ENCODE measurements at regions not wholly inside any gene's neighbourhood (a gene's known extent, or its start where the extent isn't known, plus 50 kb on each side); places are given as distances from the start of the nearest gene placed in this dataset.

DNA sequence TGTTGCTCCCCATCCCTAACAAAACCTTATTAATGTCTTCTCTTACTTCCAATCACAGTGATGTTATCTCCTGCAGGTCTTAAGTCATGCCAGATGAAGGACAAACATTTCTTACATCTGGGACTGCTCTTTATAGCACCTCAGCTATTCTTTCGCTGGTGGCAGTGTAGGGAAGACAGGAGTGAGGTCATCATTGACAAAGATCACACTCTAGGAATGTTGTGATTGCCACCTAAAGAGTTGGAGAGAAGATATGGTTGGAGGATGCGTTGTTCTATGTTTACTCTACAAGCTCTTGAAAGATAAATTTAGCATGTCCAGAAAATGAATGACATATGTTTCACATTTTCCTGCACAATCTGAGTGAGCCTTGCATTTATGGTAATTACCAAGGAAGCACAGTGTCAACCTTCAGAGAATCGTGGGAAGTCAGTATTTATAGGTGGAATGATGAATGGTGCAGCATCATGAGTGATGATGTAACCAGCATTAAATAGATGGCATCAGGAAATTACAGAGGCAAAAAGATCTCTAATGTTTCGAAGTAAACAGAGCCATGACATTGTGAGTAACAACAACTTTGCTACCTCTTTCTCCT, 188.1 kb upstream of the STEAP1 start:
- TF ChIP-seq JUN (CRISPR knock-in tag; IDR thresholded peaks at IDR 0.05) (no peak), GABPB1 (CRISPR knock-in tag; IDR thresholded peaks at IDR 0.05) (no peak), FOXJ3 (CRISPR knock-in tag; IDR thresholded peaks at IDR 0.05; ENCODE audit: borderline replicate concordance) (no peak), NFATC4 (CRISPR knock-in tag; IDR thresholded peaks at IDR 0.05) (no peak), JAZF1 (CRISPR knock-in tag; IDR thresholded peaks at IDR 0.05) (no peak), ZNF138 (CRISPR knock-in tag; conservative IDR thresholded peaks at IDR 0.05) (no peak), TP53 (CRISPR knock-in tag; IDR thresholded peaks at IDR 0.05) (no peak)
- TF ChIP-seq, protein P1, sequence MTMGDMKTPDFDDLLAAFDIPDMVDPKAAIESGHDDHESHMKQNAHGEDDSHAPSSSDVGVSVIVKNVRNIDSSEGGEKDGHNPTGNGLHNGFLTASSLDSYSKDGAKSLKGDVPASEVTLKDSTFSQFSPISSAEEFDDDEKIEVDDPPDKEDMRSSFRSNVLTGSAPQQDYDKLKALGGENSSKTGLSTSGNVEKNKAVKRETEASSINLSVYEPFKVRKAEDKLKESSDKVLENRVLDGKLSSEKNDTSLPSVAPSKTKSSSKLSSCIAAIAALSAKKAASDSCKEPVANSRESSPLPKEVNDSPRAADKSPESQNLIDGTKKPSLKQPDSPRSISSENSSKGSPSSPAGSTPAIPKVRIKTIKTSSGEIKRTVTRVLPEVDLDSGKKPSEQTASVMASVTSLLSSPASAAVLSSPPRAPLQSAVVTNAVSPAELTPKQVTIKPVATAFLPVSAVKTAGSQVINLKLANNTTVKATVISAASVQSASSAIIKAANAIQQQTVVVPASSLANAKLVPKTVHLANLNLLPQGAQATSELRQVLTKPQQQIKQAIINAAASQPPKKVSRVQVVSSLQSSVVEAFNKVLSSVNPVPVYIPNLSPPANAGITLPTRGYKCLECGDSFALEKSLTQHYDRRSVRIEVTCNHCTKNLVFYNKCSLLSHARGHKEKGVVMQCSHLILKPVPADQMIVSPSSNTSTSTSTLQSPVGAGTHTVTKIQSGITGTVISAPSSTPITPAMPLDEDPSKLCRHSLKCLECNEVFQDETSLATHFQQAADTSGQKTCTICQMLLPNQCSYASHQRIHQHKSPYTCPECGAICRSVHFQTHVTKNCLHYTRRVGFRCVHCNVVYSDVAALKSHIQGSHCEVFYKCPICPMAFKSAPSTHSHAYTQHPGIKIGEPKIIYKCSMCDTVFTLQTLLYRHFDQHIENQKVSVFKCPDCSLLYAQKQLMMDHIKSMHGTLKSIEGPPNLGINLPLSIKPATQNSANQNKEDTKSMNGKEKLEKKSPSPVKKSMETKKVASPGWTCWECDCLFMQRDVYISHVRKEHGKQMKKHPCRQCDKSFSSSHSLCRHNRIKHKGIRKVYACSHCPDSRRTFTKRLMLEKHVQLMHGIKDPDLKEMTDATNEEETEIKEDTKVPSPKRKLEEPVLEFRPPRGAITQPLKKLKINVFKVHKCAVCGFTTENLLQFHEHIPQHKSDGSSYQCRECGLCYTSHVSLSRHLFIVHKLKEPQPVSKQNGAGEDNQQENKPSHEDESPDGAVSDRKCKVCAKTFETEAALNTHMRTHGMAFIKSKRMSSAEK (CRISPR knock-in tag; IDR thresholded peaks at IDR 0.05; ENCODE audit: borderline replicate concordance): no peak
- TF ChIP-seq, protein P2, sequence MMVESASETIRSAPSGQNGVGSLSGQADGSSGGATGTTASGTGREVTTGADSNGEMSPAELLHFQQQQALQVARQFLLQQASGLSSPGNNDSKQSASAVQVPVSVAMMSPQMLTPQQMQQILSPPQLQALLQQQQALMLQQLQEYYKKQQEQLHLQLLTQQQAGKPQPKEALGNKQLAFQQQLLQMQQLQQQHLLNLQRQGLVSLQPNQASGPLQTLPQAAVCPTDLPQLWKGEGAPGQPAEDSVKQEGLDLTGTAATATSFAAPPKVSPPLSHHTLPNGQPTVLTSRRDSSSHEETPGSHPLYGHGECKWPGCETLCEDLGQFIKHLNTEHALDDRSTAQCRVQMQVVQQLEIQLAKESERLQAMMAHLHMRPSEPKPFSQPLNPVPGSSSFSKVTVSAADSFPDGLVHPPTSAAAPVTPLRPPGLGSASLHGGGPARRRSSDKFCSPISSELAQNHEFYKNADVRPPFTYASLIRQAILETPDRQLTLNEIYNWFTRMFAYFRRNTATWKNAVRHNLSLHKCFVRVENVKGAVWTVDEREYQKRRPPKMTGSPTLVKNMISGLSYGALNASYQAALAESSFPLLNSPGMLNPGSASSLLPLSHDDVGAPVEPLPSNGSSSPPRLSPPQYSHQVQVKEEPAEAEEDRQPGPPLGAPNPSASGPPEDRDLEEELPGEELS (CRISPR knock-in tag; IDR thresholded peaks at IDR 0.05): no peak
- TF ChIP-seq, protein P3, sequence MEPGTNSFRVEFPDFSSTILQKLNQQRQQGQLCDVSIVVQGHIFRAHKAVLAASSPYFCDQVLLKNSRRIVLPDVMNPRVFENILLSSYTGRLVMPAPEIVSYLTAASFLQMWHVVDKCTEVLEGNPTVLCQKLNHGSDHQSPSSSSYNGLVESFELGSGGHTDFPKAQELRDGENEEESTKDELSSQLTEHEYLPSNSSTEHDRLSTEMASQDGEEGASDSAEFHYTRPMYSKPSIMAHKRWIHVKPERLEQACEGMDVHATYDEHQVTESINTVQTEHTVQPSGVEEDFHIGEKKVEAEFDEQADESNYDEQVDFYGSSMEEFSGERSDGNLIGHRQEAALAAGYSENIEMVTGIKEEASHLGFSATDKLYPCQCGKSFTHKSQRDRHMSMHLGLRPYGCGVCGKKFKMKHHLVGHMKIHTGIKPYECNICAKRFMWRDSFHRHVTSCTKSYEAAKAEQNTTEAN (CRISPR knock-in tag; IDR thresholded peaks at IDR 0.05): no peak
- TF ChIP-seq, protein P4, sequence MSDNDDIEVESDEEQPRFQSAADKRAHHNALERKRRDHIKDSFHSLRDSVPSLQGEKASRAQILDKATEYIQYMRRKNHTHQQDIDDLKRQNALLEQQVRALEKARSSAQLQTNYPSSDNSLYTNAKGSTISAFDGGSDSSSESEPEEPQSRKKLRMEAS (CRISPR knock-in tag; IDR thresholded peaks at IDR 0.05): no peak
- CTCF ChIA-PET: no interaction called here
- Mint-ChIP-seq H3K36me3 (no peaks in the 10 kb centered on the region), H3K9me3 (peaks cover 30% of the 10 kb centered on the region), H3K4me3 (no peak overlapping the region), H3K4me1 (no peaks in the 10 kb centered on the region), H3K27ac (no peak overlapping the region), H3K27me3 (ENCODE audit: low read depth) (peaks cover 2% of the 10 kb centered on the region; the same call in 1 of the 2 replicates)
- POLR2A ChIA-PET: no interaction called here
- DNase-seq (ENCODE audit: low spot score) (no peak), ATAC-seq (no peak)

DNA sequence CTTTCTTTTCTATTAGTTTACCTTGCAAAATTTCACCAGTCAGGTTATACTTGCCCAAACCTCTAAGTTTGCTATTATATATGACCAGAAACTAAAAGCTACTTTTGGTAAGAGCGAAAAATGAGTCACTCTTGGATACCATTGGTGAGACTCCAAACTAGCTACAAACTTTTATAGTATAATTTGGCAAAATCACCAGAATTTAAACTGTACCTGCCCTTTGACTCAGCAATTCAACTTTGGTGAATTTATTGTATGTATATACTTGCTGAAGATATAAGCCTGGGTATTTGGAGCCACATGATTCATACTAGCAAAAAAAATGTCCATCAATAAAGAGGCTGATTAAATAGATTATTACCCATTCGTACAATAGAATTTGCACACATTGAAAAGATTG, 178.7 kb upstream of the STEAP1 start:
- CTCF ChIA-PET: no interaction called here
- POLR2A ChIA-PET: no interaction called here
- Mint-ChIP-seq H3K9me3 (peaks cover 24% of the 10 kb centered on the region), H3K4me1 (no peaks in the 10 kb centered on the region), H3K27ac (no peak overlapping the region), H3K4me3 (no peak overlapping the region), H3K36me3 (peaks cover 9% of the 10 kb centered on the region), H3K27me3 (ENCODE audit: low read depth) (peaks cover under 1% of the 10 kb centered on the region)
- DNase-seq (ENCODE audit: low spot score) (no peak), ATAC-seq (no peak)
- TF ChIP-seq ETV6 (CRISPR knock-in tag; IDR thresholded peaks at IDR 0.05): no peak
- TF ChIP-seq FOXK1 (CRISPR knock-in tag; IDR thresholded peaks at IDR 0.05): no peak

DNA sequence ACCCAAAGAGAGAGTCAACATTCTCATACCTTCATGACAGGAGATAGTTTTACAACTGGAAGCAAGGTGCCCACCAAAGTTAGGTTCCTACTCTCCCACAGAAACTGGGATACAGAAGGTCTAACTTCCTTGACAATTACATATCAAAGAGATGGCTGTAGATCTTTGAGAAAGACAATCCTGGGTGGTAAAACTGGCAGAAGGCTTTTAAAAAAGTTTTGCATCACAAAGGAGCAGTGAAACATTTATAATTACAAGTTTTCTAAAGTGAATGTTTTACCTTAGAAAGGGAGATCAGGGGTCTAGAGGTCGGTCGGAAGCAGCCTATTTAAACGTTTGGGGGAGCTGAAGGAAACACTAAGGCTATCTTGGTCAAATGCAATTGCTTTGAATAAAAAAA, 166.6 kb upstream of the STEAP1 start:
- CTCF ChIA-PET: no interaction called here
- no peak for DNase-seq (ENCODE audit: low spot score)
- TF ChIP-seq ZNF232 (CRISPR knock-in tag; IDR thresholded peaks at IDR 0.05) (no peak), SP1 (CRISPR knock-in tag; conservative IDR thresholded peaks at IDR 0.05) (no peak), ZNF219 (CRISPR knock-in tag; IDR thresholded peaks at IDR 0.05; ENCODE audit: borderline replicate concordance) (no peak), ESRRA (CRISPR knock-in tag; IDR thresholded peaks at IDR 0.05; ENCODE audit: borderline replicate concordance) (no peak), SMAD4 (CRISPR knock-in tag; IDR thresholded peaks at IDR 0.05) (no peak)
- TF ChIP-seq, protein P3 (CRISPR knock-in tag; IDR thresholded peaks at IDR 0.05): no peak
- TF ChIP-seq, protein P5, sequence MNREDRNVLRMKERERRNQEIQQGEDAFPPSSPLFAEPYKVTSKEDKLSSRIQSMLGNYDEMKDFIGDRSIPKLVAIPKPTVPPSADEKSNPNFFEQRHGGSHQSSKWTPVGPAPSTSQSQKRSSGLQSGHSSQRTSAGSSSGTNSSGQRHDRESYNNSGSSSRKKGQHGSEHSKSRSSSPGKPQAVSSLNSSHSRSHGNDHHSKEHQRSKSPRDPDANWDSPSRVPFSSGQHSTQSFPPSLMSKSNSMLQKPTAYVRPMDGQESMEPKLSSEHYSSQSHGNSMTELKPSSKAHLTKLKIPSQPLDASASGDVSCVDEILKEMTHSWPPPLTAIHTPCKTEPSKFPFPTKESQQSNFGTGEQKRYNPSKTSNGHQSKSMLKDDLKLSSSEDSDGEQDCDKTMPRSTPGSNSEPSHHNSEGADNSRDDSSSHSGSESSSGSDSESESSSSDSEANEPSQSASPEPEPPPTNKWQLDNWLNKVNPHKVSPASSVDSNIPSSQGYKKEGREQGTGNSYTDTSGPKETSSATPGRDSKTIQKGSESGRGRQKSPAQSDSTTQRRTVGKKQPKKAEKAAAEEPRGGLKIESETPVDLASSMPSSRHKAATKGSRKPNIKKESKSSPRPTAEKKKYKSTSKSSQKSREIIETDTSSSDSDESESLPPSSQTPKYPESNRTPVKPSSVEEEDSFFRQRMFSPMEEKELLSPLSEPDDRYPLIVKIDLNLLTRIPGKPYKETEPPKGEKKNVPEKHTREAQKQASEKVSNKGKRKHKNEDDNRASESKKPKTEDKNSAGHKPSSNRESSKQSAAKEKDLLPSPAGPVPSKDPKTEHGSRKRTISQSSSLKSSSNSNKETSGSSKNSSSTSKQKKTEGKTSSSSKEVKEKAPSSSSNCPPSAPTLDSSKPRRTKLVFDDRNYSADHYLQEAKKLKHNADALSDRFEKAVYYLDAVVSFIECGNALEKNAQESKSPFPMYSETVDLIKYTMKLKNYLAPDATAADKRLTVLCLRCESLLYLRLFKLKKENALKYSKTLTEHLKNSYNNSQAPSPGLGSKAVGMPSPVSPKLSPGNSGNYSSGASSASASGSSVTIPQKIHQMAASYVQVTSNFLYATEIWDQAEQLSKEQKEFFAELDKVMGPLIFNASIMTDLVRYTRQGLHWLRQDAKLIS (CRISPR knock-in tag; IDR thresholded peaks at IDR 0.05; ENCODE audit: borderline replicate concordance): no peak
- TF ChIP-seq, protein P6, sequence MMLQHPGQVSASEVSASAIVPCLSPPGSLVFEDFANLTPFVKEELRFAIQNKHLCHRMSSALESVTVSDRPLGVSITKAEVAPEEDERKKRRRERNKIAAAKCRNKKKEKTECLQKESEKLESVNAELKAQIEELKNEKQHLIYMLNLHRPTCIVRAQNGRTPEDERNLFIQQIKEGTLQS (CRISPR knock-in tag; conservative IDR thresholded peaks at IDR 0.05): no peak

More for the DNA sequence above, 166.6 kb upstream of the STEAP1 start:
- ATAC-seq: peak; percentile 59
- H3K4me3 Mint-ChIP-seq: no peak overlapping the region
- POLR2A ChIA-PET: no interaction called here
- H3K27me3 Mint-ChIP-seq (ENCODE audit: low read depth): peaks cover 86% of the 10 kb centered on the region
- H3K27ac Mint-ChIP-seq: no peak overlapping the region
- peaks cover 23% of the 10 kb centered on the region for H3K4me1 Mint-ChIP-seq
- no peaks in the 10 kb centered on the region for H3K36me3 Mint-ChIP-seq
- peaks cover 4% of the 10 kb centered on the region; the same call in 1 of the 2 replicates for H3K9me3 Mint-ChIP-seq

Data from WTC11 (cell line).